Sciatic nerve (tissue), 2 donors: ENCODE measurements at regions not wholly inside any gene's neighbourhood (a gene's known extent, or its start where the extent isn't known, plus 50 kb on each side); places are given as distances from the start of the nearest gene placed in this dataset.

Experiments used
- ATAC-seq: fragments of 200-7000 bp; cut with Tn5 transposase; one replicate; pipeline ENCODE4 v1.9.1; 2020; ENCODE audit warnings: mild to moderate bottlenecking, moderate library complexity
- DNase-seq: peaks from one replicate; pipeline ENCODE4 v3.0.0-alpha.2; 2020; ENCODE audit warnings: low spot score
- intact Hi-C: fragments of 100-400 bp; cut with DNase I; formaldehyde crosslinking; loops from one replicate; pipeline ENCODE4 v1.14.2; 2022
- donor health status: DM: no; HTN: no; CAD: no.
- donor health status: DM: no; HTN: no; CAD: no.

GRCh38 chr20:58011106-58011946, 217.1 kb downstream of the ANKRD60 start:
- DNase-seq = peak; percentile 51
- no peak for ATAC-seq
- intact Hi-C loops = no loop called here

DNA sequence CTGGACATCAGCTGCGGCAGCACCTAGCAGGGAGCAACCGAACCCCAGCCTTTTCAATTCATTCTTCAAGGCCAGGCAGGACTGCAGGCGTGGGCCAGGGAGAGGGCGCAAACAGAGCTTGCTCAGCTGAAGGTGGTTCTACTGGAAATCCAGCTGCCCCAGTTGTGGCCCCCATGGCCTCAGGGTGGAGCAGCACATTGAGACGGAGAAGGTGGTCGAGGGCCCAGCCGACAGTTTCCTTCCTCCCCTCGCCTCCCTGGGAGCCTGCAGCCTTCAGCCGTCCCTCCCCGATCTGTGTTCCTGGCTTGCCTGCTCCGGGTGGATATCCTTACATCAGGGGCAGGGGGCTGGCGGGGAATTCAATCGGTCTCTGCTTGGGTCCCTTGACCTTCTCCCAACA, 217.8 kb downstream of the ANKRD60 start:
- intact Hi-C loops = no loop called here
- DNase-seq (peak; percentile 41), ATAC-seq (no peak)

- ATAC-seq = no peak
- intact Hi-C loops = no loop called here
- DNase-seq = peak; percentile 38
Measured at GRCh38 chr20:58010186-58010585, 218.3 kb downstream of the ANKRD60 start.

- ATAC-seq (no peak), DNase-seq (no peak)
- intact Hi-C loops = no loop called here
Measured at GRCh38 chr20:58008866-58009265, 219.6 kb downstream of the ANKRD60 start.

GRCh38 chr20:58008413-58008812, 220.0 kb downstream of the ANKRD60 start:
- ATAC-seq (no peak), DNase-seq (peak; percentile 52)
- intact Hi-C loops = no loop called here

DNA sequence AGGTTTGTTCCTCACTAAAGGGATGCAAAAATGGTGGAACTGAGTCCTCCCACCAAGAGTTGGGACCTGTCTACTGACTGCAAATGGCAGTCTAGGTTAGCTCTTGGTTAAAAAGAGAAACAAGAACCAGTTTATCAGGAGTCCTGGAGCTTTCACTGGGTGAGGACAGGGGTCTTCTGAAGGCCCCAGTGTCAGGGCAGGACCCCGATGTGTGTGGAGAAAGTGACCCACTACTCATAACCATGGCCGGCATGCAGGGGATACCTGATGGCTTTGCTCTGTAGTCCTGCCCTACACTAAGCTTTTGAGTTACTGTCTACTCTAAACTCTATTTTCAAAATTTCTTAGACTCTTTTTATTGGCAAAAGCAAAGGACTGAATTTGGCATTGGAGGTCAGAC, 220.5 kb downstream of the ANKRD60 start:
- ATAC-seq = no peak
- intact Hi-C loops = no loop called here
- no peak for DNase-seq

DNA sequence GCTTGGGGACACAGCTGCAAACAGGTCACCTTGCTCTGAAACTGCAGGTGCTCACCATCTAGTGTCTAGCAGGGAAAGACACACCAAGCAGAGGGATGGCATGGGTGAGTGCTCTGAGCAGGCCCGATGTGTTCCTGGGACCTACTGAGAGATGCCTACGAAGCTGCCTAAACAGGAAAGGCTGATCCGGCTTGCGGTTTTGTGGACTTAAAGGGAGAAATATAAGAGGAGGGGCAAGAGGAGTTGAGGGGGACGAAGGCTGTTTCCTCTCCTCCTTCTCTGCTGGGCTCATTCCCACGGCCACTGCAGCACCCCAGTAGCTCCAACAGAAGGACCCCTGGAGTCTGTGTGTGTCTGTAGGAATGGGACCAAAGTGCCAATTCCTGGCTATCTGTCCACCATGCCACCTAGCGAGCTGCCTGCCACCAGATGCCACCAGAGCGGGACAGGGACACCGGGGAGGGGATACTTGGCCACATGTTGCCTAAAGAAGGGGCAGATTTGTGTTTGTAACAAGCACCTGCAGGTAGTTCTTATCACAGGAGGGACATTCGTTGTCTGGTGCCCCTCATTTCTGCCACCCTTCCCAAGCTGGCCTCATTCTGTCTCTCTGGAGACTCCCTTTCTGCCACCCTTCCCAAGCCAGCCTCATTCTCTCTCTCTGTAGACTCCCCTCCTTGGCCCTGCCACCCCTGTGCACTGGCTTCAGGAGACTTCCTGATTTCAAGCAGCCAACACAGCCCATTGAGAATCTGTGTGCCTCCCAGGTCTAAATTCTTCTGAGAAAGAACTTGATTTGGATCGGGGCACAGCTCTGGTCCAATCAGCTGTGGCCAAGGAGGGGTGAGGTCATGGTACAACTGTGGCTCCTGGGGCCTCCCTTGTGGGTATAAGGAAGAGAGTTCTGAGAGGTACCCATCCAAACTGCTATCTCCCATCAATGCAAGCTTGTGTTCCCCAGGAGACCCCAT, 221.8 kb downstream of the ANKRD60 start:
- ATAC-seq (no peak), DNase-seq (peak; percentile 42)
- intact Hi-C loops = no loop called here

DNA sequence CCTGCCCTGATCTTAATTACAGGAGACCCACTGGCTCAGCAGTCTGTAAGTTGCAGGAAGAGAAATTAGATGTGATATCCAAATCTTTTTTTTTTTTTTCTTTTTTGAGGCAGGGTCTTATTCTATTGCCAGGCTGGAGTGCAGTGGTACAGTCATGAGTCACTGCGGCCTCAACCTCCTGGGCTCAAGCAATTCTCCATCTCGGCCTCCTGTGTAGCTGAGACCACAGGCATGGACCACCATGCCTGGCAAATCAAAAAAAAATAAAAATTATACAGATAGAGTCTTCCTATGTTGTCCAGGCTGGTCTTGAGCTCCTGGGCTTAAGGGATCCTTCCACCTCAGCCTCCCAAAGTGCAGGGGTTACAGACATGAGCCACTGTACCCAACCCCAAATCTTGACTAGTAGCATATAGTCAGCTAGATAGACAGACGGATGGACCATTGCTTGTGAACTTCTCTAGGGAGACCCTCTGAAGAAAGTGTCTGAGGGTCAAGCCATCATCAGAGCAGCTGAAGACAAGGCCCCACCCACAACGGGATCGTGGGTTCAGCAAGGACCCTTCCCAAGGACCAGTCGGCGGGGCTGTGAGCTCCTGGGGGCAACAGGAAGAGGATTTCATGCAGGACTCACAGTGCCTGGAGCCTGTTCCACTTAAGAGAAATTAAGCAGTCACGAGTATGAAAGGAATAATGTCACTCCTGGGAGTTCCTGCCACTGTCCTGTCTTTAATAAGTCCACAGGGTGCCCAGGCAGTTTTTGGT, 222.7 kb downstream of the ANKRD60 start:
- intact Hi-C loops = no loop called here
- ATAC-seq (no peak), DNase-seq (peak; percentile 39)

DNA sequence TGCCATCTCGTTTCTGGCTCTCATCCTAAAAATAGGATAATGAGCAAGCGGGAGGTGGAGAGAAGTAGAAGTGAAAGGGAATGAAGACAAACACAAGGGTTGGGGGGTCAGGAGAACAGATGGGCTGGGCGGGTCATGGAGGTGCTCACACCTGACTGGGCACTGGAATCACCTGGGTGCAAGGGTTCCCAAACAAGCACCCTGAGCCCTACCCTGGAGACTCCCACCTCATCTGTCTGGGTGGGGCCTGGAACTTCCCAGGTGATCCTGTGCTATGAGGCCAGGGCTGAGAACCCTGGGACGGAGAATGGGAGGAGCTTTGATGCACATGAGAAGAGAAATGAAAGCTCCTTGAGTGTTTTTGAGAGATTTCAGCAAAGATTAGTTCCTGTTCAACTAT, 223.6 kb downstream of the ANKRD60 start:
- ATAC-seq = no peak
- DNase-seq = peak; percentile 44
- intact Hi-C loops = no loop called here

DNA sequence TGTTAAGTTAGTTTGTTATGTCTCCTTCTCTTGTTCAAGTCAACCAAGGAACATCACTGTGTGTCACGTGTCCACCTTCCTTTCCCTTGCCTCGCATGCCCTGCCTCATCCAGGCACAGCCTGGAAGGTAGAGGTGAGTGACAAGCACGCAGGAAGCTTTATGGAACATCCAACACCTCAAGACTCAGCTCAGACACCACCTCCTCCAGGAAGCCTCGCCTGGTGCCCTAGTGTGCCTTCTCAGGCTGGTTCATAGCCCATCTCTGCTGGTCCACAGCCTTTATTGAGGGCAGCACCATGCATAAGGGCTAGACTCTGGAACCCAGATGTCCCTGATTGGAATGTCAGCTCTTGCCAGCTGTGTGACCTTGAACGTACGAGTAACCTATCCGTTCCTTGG, 224.3 kb downstream of the ANKRD60 start:
- DNase-seq (no peak), ATAC-seq (no peak)
- intact Hi-C loops = no loop called here

GRCh38 chr20:58003525-58003924, 224.9 kb downstream of the ANKRD60 start:
- no peak for ATAC-seq
- intact Hi-C loops = no loop called here
- peak; percentile 46 for DNase-seq

DNA sequence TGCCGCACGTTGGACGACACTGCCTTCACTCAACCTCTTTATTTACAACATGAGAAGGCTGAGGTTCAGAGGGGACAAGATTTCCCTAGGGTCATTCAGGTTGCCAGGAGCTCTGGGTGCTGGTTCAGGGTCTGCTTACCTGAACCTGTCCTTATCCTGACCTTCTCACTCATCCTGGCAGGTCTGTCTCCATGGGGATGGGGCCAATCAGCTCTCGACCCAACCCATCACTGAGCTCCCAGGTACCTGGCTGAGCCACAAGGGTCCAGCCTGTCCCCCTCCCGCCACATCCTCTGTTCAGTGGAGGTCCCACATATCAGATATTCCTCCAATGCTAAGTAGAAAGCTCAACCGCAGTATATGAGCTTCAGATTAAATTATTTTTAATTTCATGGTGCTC, 225.6 kb downstream of the ANKRD60 start:
- intact Hi-C loops = no loop called here
- DNase-seq (peak; percentile 33), ATAC-seq (no peak)

DNA sequence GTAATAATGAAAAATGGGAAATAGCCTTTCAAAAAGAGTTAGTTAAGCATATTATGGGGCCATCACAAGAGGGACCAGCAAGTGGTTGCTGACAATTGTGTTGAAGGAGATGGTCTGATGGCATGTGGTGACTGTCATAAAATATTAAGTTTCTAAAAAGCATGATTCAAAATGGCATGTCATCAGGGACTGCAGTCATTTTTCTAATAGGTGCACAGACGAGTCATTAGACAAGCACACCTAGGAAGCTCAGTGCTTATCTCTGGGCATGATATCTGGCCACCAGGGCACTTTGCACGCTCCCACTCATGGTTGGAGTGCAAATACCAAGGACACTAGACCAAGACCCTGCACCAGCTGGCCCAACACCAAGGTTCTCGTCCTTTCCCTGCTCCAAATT, 226.5 kb downstream of the ANKRD60 start:
- intact Hi-C loops = no loop called here
- no peak for ATAC-seq
- DNase-seq = no peak

- DNase-seq = peak; percentile 57
- intact Hi-C loops = no loop called here
- peak; percentile 27 for ATAC-seq
Measured at GRCh38 chr20:58001381-58001780, 227.1 kb downstream of the ANKRD60 start.

- ATAC-seq (no peak), DNase-seq (no peak)
- intact Hi-C loops = no loop called here
Measured at GRCh38 chr20:58000861-58001260, 227.6 kb downstream of the ANKRD60 start.

- DNase-seq = no peak
- intact Hi-C loops = no loop called here
- ATAC-seq = peak; percentile 83
Measured at GRCh38 chr20:57999465-58000111, 228.9 kb downstream of the ANKRD60 start.

GRCh38 chr20:57998981-57999464, 229.4 kb downstream of the ANKRD60 start:
- intact Hi-C loops = no loop called here
- ATAC-seq (no peak), DNase-seq (no peak)

GRCh38 chr20:57998276-57998675, 230.2 kb downstream of the ANKRD60 start:
- ATAC-seq = no peak
- intact Hi-C loops = no loop called here
- no peak for DNase-seq
